Fibroblast of skin of right biceps (primary cell): ENCODE measurements at regions not wholly inside any gene's neighbourhood (a gene's known extent, or its start where the extent isn't known, plus 50 kb on each side); places are given as distances from the start of the nearest gene placed in this dataset.

Experiments used
- DNase-seq: peaks from one replicate; pipeline ENCODE4 v3.0.0-alpha.2; 2013

DNA sequence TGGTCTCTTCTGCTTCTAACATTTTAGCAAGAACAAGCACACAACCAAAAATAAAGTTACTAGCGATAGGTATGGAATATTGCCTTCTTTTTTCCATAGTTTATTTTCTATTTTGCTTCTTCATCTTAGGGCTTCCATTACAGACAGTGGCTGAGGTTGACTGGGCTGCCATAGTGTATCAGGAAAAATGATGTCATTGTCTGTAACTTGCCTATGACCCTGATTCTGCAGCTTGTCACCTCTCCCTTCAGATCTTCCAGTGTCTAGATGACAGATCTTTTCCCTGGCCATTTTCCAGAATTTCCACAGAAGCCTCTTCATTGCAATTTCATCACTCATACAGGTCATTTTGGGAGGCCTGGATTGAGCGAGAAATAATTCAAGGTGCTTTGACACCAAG, 308.5 kb downstream of the EPHA4 start:
- no peak for DNase-seq

DNA sequence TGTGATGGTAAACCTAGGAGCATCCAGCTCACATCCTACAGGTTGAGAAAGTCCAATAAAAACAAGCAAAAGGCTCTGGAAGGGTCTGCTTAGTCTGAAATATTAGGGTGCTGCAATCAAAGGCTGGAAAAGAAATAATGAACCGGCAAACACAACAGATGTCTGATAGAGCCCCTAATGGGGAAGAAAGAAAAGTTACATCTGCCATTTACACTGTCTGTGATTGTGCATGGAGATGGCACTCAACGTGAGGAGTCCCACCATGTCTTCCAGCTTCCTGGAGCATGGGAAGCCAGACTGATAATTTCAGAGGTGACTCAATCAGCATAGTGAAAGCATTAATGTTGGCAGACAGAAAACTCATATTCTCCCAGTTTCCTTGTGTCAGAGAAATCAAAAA, 307.8 kb downstream of the EPHA4 start:
- DNase-seq = no peak

DNA sequence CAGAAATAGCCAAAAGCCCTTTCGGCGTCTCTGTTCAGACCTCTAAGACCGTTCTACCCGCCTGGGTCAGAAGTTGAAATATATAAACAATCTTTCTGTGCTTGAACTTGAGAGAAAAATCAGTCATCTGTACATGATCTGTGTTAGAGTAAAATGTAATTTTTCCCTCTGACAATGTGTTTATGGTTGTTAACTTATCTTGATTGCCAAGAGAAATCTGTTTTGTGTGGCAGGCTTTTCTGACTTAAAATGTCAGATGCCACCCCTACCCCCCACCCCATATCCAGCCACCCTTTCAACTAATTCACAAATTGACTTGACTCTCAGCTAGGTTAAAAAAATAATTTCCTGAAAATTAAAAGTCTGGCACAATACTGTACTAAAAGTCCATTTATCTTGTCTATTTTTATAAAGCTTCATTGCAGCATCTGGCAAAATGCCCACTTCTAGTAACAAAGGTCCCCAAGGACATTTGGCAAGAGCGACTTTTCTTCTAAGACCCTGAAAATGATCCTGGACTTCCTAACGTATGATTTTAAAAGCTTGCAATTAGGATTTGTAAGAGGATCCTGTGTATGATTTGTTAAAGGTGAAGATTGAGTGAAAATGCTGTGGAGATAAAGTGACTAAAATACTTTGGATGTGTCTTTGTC, 304.2 kb downstream of the EPHA4 start:
- no peak for DNase-seq

DNA sequence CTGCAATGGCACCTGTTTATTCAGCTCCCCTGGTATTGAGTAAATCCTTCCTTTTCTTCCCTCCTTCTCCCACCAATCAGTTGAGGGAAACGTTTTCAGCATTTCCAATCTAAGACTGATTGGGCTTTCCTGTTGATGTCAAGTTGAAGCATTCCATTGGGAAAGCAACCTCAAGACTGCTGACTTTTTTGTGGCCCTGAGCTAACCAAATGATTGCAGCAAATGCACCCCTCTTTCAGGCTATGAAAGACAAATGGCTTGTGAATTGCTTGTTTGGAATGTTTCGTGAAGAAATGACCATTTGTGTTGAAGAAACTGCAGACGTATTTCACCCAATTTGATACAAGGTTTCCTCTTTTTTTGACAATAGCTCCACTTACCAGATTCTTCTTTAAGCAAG, 303.5 kb downstream of the EPHA4 start:
- DNase-seq = no peak

DNA sequence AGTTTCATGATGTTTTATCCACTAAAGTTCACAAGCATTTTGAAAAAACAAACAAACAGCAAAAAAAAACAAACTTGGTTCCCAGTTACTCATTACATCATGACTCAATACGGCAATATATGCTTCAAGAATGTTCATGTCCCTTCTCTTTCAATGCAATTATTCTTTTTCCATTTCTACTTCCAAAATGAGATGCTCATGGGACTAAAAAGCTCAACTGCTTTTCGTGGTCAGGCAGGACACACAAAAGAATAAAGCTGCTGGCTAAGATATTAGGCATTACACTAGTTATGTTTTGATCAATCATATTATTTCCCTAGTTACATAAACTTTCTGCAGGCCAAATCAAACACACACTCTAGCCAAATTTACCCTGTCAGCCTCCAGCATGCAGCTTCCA, 301.3 kb downstream of the EPHA4 start:
- no peak for DNase-seq

DNA sequence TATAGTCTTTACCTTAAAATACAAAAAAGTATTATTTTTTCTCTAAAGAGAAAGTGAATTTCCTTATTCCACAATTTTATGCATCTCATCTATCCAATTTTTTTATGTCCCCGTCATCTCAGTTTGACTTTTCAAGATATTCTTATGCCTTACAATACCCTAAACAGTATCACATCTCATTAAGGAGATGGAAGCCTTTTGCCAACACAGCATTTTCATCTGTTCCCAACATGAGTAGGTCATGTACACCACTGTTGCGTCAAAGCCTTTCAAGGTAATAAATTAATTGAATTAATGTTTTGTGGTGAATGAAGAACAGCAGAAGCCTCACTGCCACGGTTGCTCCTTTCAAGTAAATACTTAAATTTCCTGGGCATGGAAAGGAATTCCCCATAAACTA, 299.4 kb downstream of the EPHA4 start:
- no peak for DNase-seq

DNA sequence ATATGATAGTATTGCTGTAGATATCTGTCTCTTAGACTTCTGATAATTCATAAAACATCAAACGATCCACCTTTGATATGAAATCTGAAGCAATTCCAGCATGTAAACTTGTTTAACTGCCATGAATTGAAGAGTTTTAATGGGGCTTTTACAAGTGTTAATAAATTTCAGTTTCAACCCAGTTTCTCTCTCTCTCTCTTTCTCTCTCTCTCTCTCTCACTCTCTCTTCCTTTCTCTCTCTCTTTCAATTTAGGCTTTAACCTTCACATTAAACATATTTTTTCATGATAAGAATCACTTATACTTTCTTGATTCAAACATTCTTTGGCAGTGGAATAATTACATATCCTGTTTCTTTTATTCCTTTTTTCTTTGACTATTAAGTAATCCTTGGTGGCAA, 296.1 kb downstream of the EPHA4 start:
- DNase-seq = no peak

DNA sequence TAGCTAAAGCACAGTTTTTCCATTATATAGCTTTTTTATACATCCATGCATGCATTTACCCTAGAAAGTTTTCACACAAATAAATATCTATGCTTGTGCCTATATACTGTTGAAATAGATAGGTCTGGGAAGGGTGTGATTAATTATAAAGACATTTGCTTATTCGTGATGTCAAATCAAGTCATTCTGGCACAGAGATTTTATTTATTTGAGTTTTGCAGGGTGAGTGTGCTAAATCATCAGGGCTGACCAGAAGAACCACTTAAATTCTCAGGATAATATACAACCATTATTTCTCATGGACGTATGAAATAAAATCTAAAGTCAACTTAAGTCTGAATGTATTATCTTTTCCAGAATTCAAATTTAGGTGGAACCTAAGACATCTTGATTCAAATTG, 295.5 kb downstream of the EPHA4 start:
- DNase-seq = no peak

DNA sequence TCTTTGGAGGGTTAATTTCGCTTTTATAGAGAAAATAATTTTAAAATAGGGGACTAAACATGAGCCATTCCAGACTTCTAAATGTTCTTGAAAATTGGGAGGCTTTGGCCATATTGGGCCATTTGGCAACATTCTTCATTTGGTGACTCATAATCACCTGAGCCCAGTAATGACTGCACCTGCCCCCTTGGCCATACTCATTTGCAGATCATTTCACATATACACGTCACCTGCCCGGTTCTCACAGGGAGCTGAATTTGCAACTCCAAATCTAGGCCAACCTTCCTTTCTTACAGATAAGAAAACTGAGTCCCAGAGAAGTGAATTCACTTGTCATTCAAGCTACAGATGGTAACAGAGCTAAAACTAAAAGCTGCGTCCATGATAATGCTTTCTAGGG, 289.7 kb downstream of the EPHA4 start:
- no peak for DNase-seq

DNA sequence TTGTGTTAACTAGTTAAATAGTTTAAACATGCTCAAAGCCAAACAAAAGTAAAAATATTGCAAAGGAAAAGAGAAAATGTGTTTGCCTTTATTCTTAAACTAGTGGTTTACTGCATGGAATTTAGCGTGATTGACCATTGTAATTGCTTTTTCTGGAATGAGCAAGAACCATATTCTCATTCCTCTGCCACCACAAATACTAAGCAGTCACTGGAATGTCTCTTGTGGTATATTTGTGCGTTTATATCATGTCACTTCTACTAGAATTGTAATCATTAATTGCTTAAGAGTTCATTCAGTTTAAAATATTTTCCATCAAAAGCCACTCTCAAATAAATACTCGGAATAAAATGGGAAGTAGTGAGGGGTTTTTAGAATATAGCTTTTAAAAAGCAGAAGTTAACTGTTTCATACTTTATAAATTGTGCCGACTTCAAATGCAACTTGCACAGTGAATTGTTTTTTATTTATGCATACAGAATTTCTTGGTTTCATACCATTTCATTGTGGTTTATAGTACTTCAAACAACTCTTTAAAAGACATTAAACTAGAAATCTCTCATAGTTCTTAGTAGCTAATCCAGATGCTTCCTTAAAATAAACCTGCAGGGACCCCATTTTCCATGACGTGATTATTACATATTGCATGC, 288.1 kb downstream of the EPHA4 start:
- peak; percentile 88 for DNase-seq

DNA sequence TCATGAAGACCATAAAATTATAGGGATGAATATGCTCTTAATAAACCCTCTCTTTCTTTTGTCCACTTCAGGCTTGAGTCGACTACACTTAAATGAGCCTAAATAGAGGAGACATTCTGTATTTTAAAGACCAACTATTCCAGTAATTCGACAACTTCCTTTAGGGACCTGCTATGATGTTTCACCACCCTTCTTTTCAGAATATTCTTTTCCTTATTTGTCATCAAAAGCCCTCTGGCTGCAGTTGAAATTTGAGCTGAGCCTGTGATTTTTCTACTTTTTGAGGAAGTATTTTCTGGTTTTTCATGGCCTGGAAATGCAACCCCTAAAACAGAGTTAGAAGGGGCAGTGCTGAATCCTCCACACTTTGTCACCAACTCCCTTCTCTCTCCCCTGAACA, 287.0 kb downstream of the EPHA4 start:
- peak; percentile 30 for DNase-seq

DNA sequence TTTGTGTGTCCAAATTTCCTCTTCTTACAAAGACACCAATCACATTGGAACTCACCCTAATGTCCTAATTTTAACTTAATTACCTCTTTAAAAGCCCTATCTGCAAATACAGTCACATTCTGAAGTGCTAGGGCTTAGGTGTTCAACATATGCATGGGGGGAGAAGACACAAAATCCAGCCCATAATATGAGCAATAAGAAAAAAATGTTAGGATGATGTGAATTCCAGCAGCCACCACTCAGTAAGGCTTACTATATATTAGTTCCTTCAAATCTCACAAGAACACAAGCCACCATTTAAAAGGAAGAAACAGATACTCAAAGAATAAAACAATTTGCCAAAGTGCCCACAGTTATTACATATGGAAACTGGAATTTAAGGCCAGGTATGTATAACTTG, 285.7 kb downstream of the EPHA4 start:
- peak; percentile 54 for DNase-seq

DNA sequence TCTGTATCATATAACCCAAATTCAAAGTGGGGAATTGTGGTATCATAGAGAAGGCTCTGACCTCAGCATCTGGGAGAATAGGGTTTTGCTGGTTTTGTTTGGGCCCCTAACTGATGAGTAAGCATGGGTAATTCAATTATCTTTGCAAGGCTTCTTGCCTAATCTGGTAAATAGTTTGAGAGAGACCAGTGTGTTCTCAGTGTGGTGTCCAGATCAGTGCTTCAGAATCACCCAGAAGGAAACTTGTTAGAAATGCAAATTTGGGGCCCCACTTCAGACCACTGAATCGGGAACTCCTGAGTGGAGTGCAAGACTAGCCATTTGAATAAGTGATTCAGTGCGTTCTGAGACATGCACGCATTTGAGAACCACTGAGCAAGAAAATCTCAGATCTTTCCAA, 282.7 kb downstream of the EPHA4 start:
- peak; percentile 67 for DNase-seq

DNA sequence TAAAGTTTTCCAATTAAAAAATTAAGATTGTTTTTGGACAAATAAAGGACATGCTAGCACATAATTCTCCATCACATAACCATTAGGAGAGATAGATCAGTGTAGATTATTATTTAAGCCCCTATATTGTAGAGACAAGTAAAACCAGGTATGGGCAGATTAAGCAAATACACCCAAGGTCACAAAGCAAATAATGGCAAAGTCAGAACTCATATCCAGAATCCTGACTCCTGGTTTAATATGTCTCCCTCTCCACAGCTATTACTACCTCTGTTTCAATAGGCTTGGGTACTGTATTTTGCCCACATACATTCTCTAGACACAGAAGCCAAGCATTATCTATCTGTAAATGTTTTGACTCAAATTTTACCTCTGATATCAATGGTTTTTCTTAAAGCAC, 282.3 kb downstream of the EPHA4 start:
- no peak for DNase-seq

DNA sequence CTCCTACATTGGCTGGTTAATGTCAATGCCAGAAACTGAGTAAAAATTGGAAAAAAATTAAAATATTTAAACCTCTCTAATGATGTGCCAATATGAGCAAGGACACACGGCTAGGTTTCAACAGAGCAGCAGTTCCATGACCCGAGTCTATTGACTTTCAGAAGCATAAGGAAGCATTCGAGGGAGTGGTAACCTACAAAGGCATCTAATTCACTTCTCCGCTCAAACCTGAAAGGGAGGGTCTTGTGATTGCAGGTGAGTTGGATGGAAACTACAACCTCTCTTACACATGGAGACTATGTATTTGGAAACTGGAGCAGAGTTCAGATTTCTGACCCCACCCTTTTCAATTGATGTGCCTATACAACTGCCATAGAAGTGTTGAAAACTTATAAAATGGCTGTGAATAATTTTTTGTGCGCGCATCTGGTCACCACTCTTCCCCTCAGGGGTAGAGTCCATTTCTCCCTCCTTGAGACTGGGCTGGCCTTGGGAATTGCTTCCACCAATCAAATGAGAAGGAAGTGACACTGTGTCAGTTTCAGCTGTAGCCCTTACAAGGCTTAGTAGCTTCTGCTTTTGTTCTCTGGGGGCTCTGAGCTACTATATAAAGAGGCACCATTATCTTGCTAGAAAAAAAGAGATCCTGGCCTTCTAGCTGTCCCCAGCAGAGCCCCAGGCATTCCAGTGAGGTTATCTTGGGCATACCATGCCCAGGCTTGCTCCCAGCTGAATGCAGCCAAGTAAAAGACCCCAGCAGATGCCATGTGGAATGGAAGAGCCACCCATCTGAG, 278.0 kb downstream of the EPHA4 start:
- DNase-seq = no peak

DNA sequence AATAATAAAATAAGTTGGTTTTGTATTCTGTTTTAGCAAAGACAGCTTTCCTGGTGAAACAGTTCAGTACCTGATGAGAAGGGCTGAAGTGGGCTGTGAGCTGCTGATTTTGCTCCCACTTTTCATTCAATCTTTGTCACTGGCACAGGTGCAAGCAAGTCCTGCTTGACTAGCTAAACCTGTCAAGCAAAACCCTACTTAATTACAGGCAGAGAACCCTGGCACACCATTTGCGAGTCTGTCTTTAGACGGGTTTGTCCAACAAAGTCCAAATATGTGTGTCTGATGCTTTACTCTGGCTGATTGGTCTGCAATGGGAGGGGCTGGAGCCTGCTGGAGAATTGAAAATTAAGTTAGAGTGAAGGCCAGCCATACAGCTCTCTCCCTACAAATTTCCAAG, 267.2 kb downstream of the EPHA4 start:
- no peak for DNase-seq

DNA sequence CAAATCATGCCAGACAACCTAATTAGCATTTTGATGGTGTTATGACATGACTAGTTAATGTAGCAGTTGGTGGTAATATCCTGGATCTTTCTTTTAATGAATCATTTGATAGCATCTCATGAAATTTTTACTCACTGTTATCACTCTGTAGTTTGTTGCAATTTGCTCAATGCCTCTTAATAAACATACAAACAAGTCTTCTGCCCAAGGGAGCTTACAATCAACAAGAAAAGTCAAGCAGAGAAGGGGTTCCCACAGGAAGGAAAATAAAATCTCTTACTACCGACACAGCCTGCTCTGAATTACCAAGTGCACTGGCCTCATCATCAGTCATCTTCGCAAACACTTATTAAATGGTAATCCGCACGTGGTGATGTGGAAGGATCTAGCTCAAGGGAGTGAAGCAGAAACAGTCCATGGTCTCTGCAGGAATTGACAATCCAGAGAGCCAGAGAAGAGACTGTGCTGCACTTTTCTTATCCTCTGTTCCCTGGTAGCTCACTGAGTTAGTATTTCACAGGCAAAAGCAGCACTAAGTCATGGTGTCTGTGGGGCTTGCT, 263.5 kb downstream of the EPHA4 start:
- DNase-seq = peak; percentile 6

DNA sequence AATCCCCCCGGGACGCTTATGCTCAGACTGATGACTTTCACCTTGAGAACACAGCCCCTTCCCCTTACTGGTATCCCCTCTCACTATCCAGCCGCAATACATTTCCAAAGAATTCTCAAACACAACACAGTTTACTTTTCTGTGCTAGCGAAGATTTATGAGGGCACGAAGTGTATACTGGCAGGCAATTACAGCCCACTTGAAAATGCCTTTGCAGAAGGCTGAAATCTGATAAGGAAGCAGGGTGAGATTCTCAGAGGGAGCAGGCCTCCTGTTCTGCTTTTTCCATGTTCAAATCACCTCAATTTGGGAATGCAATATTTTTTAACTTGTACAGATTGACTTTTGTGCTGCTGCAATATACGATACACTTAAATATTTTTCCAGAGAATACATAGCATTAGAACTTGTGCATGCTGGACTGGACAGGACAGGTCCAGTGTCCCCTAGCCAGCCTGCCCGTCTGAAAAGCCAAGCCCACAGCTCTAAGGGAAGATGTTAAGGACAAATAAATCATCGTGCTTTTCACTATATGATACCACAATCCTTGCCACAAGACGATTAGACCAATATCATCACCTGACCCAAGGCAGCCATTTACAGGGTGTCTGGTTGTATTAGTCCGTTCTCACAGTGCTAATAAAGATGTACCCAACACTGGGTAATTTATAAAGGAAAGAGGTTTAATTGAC, 262.1 kb downstream of the EPHA4 start:
- no peak for DNase-seq

DNA sequence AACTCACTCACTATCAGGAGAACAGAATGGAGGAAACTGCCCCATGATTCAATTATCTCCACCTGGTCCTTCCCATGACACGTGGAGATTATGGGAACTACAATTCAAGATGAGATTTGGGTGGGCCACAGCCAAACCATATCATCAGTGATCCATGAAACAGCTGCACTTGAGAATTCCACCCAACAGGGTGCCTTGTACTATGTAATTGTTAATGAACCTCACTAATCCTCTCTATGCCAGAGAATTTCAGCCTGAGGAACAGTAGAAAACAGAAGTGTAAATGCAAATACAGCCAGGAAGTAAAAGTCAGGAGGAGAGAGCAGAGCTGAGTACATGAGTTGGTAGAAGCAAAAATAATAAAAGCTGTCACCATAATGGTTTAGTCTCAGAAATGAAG, 261.4 kb downstream of the EPHA4 start:
- no peak for DNase-seq

DNA sequence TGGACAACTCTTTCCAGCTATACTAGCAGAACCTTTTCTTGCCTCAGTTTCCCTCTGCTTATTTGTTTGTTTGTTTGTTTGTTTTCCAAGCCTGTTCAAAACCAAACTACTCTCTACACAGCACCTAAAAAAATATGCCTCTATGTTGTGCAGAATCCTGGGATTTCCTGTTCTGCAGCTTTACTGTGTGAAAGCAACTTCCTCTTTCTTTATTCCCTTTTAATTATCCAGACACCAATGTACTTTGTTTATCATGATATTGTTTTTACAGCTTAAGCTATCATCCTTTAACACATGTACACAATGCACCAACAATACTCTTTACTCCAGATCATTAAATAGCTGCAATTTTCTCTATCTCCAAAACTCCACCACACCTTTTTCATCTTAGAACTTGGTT, 259.5 kb downstream of the EPHA4 start:
- no peak for DNase-seq

DNA sequence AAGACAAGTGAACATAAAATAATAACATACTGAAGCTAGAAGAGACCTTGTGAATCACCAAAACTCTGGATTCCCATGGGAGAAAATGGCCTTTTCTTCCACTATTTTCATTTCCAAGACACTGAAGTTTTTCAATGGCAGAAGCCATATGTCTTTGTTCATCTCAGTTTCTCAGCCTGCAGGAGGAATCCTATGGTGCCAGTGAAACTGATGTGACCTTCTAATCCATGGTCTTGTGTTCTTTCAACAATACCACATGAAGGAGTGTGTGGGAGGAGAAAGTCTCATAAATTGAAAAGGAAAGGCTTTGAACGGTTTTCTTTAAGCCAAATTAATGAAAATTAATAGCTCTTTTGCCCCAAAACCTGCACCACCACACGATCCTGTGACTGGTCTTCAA, 257.3 kb downstream of the EPHA4 start:
- no peak for DNase-seq

DNA sequence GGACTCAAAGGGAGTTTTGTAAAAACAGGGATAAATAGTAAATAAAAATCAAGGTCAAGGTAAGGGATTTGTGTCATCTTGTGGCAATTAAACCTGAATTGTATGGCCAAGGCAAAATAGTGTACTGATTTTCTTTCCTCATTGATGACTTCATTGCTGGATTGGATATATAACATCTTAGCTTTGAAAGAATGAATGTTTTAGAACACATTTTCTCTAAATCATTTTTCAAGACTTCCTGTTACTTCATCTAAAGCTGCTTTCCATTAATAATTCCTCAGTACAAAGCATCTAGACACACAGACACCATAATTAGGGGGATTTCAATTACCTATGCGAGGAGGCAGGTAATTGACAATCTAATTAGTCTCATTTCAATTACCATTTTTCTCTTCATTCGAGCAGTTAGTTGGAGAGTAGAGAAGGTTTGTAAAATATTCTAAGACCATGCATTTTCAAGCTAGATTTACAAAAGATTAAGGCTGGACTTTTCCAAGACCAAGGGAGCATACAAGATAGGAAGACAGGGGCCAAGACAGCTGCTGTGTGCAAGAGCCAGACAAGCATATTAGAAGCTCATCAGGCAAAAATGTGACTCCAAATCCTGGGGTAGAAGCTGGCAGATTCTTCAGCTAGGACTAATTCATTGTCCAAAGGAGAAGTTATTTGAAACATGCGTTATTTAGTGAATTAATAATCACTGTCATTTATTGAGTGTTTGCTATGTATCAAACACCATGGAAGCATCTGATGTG, 253.6 kb downstream of the EPHA4 start:
- DNase-seq = peak; percentile 61

DNA sequence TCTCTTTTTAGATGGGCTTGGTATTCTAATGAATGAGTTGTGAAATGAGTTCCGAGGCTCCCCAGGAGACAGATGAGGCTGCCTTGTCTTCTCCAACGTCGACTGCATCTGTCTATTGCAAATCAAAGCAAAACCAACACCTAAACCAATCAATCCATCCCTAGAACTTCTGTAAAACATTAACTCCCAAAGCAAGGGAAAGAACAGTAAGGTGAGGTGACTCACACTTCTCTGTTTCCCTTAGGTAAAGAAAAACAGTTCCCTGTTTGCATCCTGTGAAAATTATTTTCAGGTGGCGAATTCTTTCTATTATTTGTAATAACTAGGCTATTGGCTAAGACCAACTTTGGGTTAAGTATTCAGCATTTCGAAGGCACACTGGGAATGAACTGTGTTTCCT, 249.4 kb downstream of the EPHA4 start:
- no peak for DNase-seq
